ENCODE measurements at regions not wholly inside any gene's neighbourhood (a gene's known extent, or its start where the extent isn't known, plus 50 kb on each side); places are given as distances from the start of the nearest gene placed in this dataset.

DNA sequence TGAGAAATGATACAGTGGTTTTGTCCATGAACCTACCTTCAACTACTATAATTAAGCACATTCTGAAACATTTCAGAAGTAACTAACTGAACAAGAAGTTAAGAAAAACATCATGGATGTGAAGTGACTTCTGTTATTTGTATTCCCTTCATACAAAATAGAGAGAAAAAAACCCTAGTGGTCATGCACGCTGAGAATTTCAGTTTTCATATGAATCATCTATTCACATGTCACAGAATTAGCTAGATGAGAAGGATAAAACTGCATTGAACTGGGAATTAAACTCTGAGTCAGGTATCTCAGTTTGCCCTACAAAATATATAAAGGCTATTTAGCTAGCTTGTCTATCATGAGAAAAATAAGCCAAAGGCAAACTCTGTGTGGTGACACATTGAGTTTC is 451.8 kb upstream of the FTMT start:
- H3K36me3 ChIP-seq (ENCODE audit: control insufficient read depth, insufficient read depth, low read length), result no peaks in the 10 kb centered on the region
- no peak overlapping the region for H3K4me2 ChIP-seq (ENCODE audit: low read depth, low read length)
- H4K91ac ChIP-seq (ENCODE audit: insufficient read depth, low read depth, low read length), result no peak overlapping the region
- in situ Hi-C loops (cut with MboI; ENCODE audit: low sequenced_read_pairs) (no loop called here), intact Hi-C loops (cut with micrococcal nuclease) (no loop called here), dilution Hi-C loops (cut with HindIII; ENCODE audit: low sequenced_read_pairs, unreplicated experiment) (no loop called here)
- WGBS, 2 experiments (ENCODE audit: extremely low coverage in 2 of 2, insufficient read length in 1 of 2), result no CpG with 5 or more reads among the region's 1 CpG
- H3K9me3 ChIP-seq (ENCODE audit: control insufficient read depth, insufficient read depth, low read length), result no peaks in the 10 kb centered on the region
- H3K56ac ChIP-seq (ENCODE audit: extremely low read depth, insufficient read depth, low read length), result no peak overlapping the region
- H2AK9ac ChIP-seq (replicated peaks; ENCODE audit: low read depth, low read length, poor library complexity), result no peak overlapping the region
- H4K20me1 ChIP-seq (ENCODE audit: insufficient read depth, low read length), result no peaks in the 10 kb centered on the region
- H3K79me1 ChIP-seq (ENCODE audit: low read depth in 1 of 2, low read length in 2 of 2), result no peaks in the 10 kb centered on the region
- H3K27me3 ChIP-seq (ENCODE audit: control insufficient read depth, insufficient read depth, low read length), result no peaks in the 10 kb centered on the region
- H2AK5ac ChIP-seq (ENCODE audit: low read depth, low read length), result no peak overlapping the region
- H3K4ac ChIP-seq (ENCODE audit: low read depth, low read length), result no peak overlapping the region
- no peak overlapping the region for H3K4me3 ChIP-seq (ENCODE audit: insufficient read depth, low read depth, low read length)
- H3K9me1 ChIP-seq (ENCODE audit: insufficient read depth, low read length), result no peaks in the 10 kb centered on the region
- H2BK15ac ChIP-seq (ENCODE audit: low read depth, low read length), result no peak overlapping the region
- H4K5ac ChIP-seq (ENCODE audit: low read depth, low read length), result no peak overlapping the region
- no peak overlapping the region for H3K9ac ChIP-seq (ENCODE audit: low read depth, low read length)
- no peak for ATAC-seq (ENCODE audit: low read depth)
- H3K18ac ChIP-seq (ENCODE audit: low read depth, low read length), result no peak overlapping the region
- H3K27ac ChIP-seq (ENCODE audit: insufficient read depth, low read length), result no peak overlapping the region
- no peak overlapping the region for H2BK120ac ChIP-seq (ENCODE audit: low read depth, low read length)
- no peak for DNase-seq
- no peak overlapping the region for H3K14ac ChIP-seq (replicated peaks; ENCODE audit: low read depth, low read length)
- H2BK20ac ChIP-seq (ENCODE audit: low read depth, low read length), result no peak overlapping the region
- no peak overlapping the region for H2AFZ ChIP-seq (replicated peaks; ENCODE audit: low read length, poor library complexity)
- no peak overlapping the region for H4K8ac ChIP-seq (ENCODE audit: low read depth in 2 of 2, low read length in 2 of 2)
- ChIA-PET CTCF (no interaction called here), POLR2A (ENCODE audit: unreplicated experiment) (no interaction called here)
- H3K23ac ChIP-seq (ENCODE audit: low read depth, low read length), result no peak overlapping the region
- H3K4me1 ChIP-seq (ENCODE audit: control insufficient read depth, insufficient read depth, low read length), result no peaks in the 10 kb centered on the region
- no TSS peak for BruUV-seq (replicated peaks)
- no peak for TF ChIP-seq CHD1 (IDR thresholded peaks at IDR 0.05; ENCODE audit: low read depth, low read length)
- TF ChIP-seq RFX5 (IDR thresholded peaks at IDR 0.05; ENCODE audit: low read depth, low read length), result no peak
- no peak for TF ChIP-seq CEBPB (IDR thresholded peaks at IDR 0.05; ENCODE audit: low read depth, low read length)
- TF ChIP-seq, protein P1, sequence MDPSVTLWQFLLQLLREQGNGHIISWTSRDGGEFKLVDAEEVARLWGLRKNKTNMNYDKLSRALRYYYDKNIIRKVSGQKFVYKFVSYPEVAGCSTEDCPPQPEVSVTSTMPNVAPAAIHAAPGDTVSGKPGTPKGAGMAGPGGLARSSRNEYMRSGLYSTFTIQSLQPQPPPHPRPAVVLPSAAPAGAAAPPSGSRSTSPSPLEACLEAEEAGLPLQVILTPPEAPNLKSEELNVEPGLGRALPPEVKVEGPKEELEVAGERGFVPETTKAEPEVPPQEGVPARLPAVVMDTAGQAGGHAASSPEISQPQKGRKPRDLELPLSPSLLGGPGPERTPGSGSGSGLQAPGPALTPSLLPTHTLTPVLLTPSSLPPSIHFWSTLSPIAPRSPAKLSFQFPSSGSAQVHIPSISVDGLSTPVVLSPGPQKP (IDR thresholded peaks at IDR 0.05; ENCODE audit: borderline replicate concordance, low read depth, low read length), result no peak
- no peak for TF ChIP-seq POLR2A (IDR thresholded peaks at IDR 0.05; ENCODE audit: low read depth, low read length)
- no peak for TF ChIP-seq RAD21 (IDR thresholded peaks at IDR 0.05; ENCODE audit: low read length)
- TF ChIP-seq, protein P2, sequence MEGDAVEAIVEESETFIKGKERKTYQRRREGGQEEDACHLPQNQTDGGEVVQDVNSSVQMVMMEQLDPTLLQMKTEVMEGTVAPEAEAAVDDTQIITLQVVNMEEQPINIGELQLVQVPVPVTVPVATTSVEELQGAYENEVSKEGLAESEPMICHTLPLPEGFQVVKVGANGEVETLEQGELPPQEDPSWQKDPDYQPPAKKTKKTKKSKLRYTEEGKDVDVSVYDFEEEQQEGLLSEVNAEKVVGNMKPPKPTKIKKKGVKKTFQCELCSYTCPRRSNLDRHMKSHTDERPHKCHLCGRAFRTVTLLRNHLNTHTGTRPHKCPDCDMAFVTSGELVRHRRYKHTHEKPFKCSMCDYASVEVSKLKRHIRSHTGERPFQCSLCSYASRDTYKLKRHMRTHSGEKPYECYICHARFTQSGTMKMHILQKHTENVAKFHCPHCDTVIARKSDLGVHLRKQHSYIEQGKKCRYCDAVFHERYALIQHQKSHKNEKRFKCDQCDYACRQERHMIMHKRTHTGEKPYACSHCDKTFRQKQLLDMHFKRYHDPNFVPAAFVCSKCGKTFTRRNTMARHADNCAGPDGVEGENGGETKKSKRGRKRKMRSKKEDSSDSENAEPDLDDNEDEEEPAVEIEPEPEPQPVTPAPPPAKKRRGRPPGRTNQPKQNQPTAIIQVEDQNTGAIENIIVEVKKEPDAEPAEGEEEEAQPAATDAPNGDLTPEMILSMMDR (conservative IDR thresholded peaks at IDR 0.05; ENCODE audit: low read depth, low read length), result no peak
- TF ChIP-seq BHLHE40 (IDR thresholded peaks at IDR 0.05; ENCODE audit: low read depth, low read length), result no peak
- TF ChIP-seq MXI1 (IDR thresholded peaks at IDR 0.05; ENCODE audit: borderline replicate concordance, low read depth, low read length), result no peak
- TF ChIP-seq, protein P3, sequence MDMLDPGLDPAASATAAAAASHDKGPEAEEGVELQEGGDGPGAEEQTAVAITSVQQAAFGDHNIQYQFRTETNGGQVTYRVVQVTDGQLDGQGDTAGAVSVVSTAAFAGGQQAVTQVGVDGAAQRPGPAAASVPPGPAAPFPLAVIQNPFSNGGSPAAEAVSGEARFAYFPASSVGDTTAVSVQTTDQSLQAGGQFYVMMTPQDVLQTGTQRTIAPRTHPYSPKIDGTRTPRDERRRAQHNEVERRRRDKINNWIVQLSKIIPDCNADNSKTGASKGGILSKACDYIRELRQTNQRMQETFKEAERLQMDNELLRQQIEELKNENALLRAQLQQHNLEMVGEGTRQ (IDR thresholded peaks at IDR 0.05; ENCODE audit: low read depth, low read length), result no peak
- no peak for TF ChIP-seq FOS (IDR thresholded peaks at IDR 0.05; ENCODE audit: low read depth, low read length)
- TF ChIP-seq MAFK (IDR thresholded peaks at IDR 0.05; ENCODE audit: low read depth, low read length), result no peak
- TF ChIP-seq MAZ (IDR thresholded peaks at IDR 0.05; ENCODE audit: borderline replicate concordance, low read depth, low read length), result no peak
- TF ChIP-seq RCOR1 (IDR thresholded peaks at IDR 0.05; ENCODE audit: insufficient replicate concordance, low read length), result no peak
- TF ChIP-seq SMC3 (IDR thresholded peaks at IDR 0.05; ENCODE audit: low read depth, low read length), result no peak
- TF ChIP-seq NFE2L2 (IDR thresholded peaks at IDR 0.05; ENCODE audit: low read depth, low read length), result no peak
- H2BK5ac ChIP-seq (ENCODE audit: low read depth, low read length, poor library complexity, severe bottlenecking), result no peak overlapping the region

All from IMR-90 (cell line).